Memory B cell (primary cell): ENCODE measurements at regions not wholly inside any gene's neighbourhood (a gene's known extent, or its start where the extent isn't known, plus 50 kb on each side); places are given as distances from the start of the nearest gene placed in this dataset.
"Not testable (repeated sequence)": the region's sequence is repeated elsewhere in the genome, so short reads cannot be mapped to it uniquely, and the experiment has no call there.

Experiments used
- ATAC-seq: fragments of 150-1000 bp; cut with Tn5 transposase; 2 replicates; pipeline ENCODE4 v1.10.0; 2021; ENCODE audit warnings: low read depth, mild to moderate bottlenecking, moderate library complexity
- DNase-seq, 2 donors: peaks; one replicate each; pipeline ENCODE4 v3.0.0; 2022; ENCODE audit warnings: low spot score in 2 of 2
- H3K27ac Mint-ChIP-seq: one replicate; pipeline ENCODE4 v1.8.0; 2022; ENCODE audit warnings: mild to moderate bottlenecking, moderate library complexity, mixed read lengths
- H3K27me3 Mint-ChIP-seq: one replicate; pipeline ENCODE4 v1.8.0; 2022; ENCODE audit warnings: mixed read lengths
- H3K36me3 Mint-ChIP-seq: one replicate; pipeline ENCODE4 v1.8.0; 2022; ENCODE audit warnings: mild to moderate bottlenecking, mixed read lengths
- H3K4me1 Mint-ChIP-seq: one replicate; pipeline ENCODE4 v1.8.0; 2022; ENCODE audit warnings: mixed read lengths
- H3K4me3 Mint-ChIP-seq: one replicate; pipeline ENCODE4 v1.8.0; 2022; ENCODE audit warnings: mild to moderate bottlenecking, moderate library complexity, mixed read lengths
- H3K9me3 Mint-ChIP-seq: one replicate; pipeline ENCODE4 v1.8.0; 2022; ENCODE audit warnings: mixed read lengths

DNA sequence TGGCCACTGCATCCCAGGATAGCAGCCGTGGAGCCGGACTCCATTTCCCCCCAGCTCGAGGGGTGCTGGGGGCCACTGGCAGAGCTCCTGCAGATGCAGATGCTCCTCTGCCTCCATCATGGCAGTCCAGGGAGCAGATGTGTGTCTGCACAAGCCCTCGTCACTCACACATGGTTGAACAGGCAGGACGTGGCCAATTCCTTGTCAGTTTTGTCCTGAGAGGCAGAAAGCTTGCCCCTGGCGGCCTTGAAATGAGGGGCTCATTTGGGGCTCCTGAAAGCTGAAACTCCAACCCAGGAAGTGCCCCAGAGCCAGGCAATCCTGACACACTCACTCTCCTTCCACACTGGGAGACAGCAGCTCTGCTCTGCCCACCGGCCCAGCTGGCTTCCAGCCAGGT lies 100.9 kb upstream of the C14orf180 start:
- H3K27ac Mint-ChIP-seq = no peak overlapping the region
- peaks cover 1% of the 10 kb centered on the region for H3K36me3 Mint-ChIP-seq
- no peak overlapping the region for H3K4me3 Mint-ChIP-seq
- DNase-seq = no peak
- no peak for ATAC-seq
- H3K27me3 Mint-ChIP-seq = no peaks in the 10 kb centered on the region
- peaks cover 12% of the 10 kb centered on the region for H3K9me3 Mint-ChIP-seq
- H3K4me1 Mint-ChIP-seq = no peaks in the 10 kb centered on the region

DNA sequence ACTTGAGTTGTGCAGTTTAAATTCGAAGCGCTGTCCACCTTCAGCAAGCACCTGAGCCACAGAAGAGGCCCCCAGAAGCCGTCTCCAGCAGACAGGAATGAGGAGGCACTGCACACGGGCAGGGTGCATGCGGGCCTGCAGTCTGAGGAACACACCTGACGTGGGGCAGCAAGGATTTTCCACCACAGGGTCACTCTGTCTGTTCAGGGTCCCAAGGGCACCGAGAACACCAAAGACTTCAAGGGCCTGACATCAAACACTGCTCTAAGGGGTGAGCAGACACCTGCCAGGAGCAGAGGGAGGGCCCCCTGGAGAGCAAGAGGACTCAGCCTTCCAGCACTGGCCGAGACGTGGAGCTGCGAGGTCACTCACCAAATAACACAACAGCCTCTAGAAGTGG lies 99.7 kb upstream of the C14orf180 start:
- Mint-ChIP-seq H3K27ac (no peak overlapping the region), H3K27me3 (no peaks in the 10 kb centered on the region)

GRCh38 chr14:104481323-104481722 lies 98.2 kb upstream of the C14orf180 start:
- Mint-ChIP-seq H3K27ac (no peak overlapping the region), H3K27me3 (peaks cover 3% of the 10 kb centered on the region), H3K4me3 (no peak overlapping the region), H3K9me3 (peaks cover 14% of the 10 kb centered on the region), H3K4me1 (no peaks in the 10 kb centered on the region), H3K36me3 (peaks cover 3% of the 10 kb centered on the region)
- ATAC-seq (no peak), DNase-seq (no peak)

More for the DNA sequence above, 99.7 kb upstream of the C14orf180 start:
- ATAC-seq (no peak), DNase-seq (no peak)
- Mint-ChIP-seq H3K36me3 (peaks cover 3% of the 10 kb centered on the region), H3K4me3 (no peak overlapping the region), H3K9me3 (peaks cover 14% of the 10 kb centered on the region), H3K4me1 (no peaks in the 10 kb centered on the region)

GRCh38 chr14:104482017-104482416 lies 97.5 kb upstream of the C14orf180 start:
- not testable (repeated sequence) for ATAC-seq, DNase-seq, H3K36me3 Mint-ChIP-seq, H3K27ac Mint-ChIP-seq, H3K4me1 Mint-ChIP-seq, H3K4me3 Mint-ChIP-seq, H3K27me3 Mint-ChIP-seq
- peaks cover 14% of the 10 kb centered on the region for H3K9me3 Mint-ChIP-seq

DNA sequence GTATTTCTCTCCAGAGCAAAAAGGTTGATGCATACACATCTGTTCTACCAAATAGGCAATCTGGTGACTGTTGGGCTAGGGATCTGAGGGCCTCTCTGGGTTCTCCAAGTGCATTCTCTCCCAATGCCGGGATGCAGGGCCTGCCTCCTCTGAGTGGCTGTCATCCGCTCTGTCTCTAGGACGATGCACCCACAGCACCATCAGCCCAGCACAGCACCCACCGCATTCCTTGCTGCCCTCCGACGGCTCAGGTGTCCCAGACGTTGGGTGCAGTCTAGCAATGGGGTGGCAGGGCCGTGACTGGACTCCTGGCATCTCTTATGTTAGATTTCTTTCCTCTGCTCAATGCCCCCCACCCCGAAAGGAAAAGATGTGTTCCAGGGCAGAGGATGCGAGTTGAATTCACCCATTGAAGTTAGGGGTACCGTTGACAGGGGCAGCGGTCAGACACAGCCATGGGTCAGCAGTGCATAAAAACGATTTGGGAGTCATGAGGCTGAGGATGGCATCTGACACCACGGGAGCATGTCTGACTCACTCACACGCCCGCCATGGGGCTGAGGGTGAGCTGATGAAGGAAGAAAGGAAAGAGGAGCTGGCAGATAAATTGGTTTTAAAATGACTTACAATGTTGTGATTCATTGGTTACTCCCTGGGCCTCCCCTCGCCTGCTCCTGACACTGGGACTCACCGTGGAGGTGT lies 93.2 kb upstream of the C14orf180 start:
- DNase-seq (peak in 1 of 2 donors; percentile 7), ATAC-seq (no peak)
- peaks cover 13% of the 10 kb centered on the region for H3K27me3 Mint-ChIP-seq
- no peaks in the 10 kb centered on the region for H3K4me1 Mint-ChIP-seq
- H3K27ac Mint-ChIP-seq = no peak overlapping the region
- H3K4me3 Mint-ChIP-seq = no peak overlapping the region
- peaks cover 5% of the 10 kb centered on the region for H3K36me3 Mint-ChIP-seq
- H3K9me3 Mint-ChIP-seq = peaks cover 13% of the 10 kb centered on the region

DNA sequence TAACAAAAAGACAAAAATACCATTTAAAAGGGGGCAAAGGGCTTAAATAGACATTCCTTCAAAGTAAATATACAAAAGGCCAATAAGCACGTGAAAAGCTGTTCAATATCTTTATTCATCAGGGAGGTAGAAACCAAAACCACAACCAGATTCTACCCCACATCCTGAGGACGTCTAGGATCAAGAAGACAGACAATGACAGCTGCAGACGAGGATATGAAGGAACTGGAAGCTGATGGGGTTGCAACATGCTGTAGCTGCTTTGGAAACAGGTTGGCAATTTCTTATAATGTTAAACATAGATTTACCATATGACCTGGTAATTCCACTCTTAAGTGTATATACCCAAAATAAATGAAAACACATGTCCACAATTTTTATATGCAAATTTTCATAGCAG lies 85.1 kb upstream of the C14orf180 start:
- H3K4me1 Mint-ChIP-seq = no peaks in the 10 kb centered on the region
- H3K9me3 Mint-ChIP-seq = peaks cover 11% of the 10 kb centered on the region
- peaks cover 1% of the 10 kb centered on the region for H3K27me3 Mint-ChIP-seq
- DNase-seq (no peak), ATAC-seq (no peak)
- H3K36me3 Mint-ChIP-seq = peaks cover 1% of the 10 kb centered on the region
- no peak overlapping the region for H3K27ac Mint-ChIP-seq
- H3K4me3 Mint-ChIP-seq = no peak overlapping the region

DNA sequence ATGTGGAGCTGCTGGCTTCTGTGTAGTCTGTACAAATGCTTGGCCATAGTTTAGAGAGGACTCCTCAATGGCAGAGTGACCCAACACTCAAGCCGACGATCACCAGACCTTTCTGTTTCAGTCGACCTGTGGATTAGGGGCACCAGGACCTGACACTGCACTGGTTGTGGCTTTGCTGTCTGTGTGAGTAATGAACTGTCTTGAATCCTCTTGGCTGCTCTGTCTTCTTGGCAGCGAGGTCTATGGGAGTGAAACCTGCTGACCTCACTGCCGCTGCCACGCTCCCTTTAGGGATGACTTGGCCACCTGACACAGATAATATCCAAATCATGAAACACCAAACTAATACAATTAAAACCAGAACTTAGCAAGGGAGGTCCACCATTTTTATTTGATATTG lies 83.5 kb upstream of the C14orf180 start:
- DNase-seq (no peak), ATAC-seq (no peak)
- H3K36me3 Mint-ChIP-seq = peaks cover 1% of the 10 kb centered on the region
- H3K27me3 Mint-ChIP-seq = peaks cover 1% of the 10 kb centered on the region
- peaks cover 11% of the 10 kb centered on the region for H3K9me3 Mint-ChIP-seq
- no peak overlapping the region for H3K27ac Mint-ChIP-seq
- no peak overlapping the region for H3K4me3 Mint-ChIP-seq
- H3K4me1 Mint-ChIP-seq = no peaks in the 10 kb centered on the region

- ATAC-seq (no peak), DNase-seq (no peak)
- H3K27ac Mint-ChIP-seq = no peak overlapping the region
- no peak overlapping the region for H3K4me3 Mint-ChIP-seq
- H3K4me1 Mint-ChIP-seq = no peaks in the 10 kb centered on the region
- H3K9me3 Mint-ChIP-seq = peaks cover 15% of the 10 kb centered on the region
- peaks cover 1% of the 10 kb centered on the region for H3K36me3 Mint-ChIP-seq
- H3K27me3 Mint-ChIP-seq = peaks cover 3% of the 10 kb centered on the region
These were observed 79.5 kb upstream of the C14orf180 start for GRCh38 chr14:104499784-104500760.

- peaks cover 11% of the 10 kb centered on the region for H3K9me3 Mint-ChIP-seq
- ATAC-seq (no peak), DNase-seq (no peak)
- peaks cover 1% of the 10 kb centered on the region for H3K36me3 Mint-ChIP-seq
- H3K4me3 Mint-ChIP-seq = no peak overlapping the region
- peaks cover 7% of the 10 kb centered on the region for H3K27me3 Mint-ChIP-seq
- no peak overlapping the region for H3K27ac Mint-ChIP-seq
- no peaks in the 10 kb centered on the region for H3K4me1 Mint-ChIP-seq
These were observed 77.5 kb upstream of the C14orf180 start for GRCh38 chr14:104502060-104502459.

DNA sequence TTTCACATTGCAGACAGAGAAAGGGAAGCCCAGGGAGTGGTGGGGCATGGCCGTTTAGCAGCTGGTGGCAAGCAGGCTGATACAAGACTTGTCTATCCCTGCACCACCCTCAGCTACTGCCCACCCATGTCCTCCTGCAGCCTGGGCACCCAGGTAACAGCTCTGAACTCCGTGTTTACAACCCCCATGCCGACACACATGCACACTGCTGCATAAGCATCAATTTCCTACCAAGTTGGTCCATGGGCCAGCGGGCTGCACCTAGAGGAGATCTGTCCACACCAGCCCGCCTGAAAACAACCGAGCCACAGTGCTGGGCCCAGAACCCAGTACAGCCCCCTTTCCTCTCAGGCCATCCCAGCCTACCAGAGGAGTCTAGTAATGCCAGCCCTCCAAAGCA lies 75.9 kb upstream of the C14orf180 start:
- Mint-ChIP-seq H3K27me3 (peaks cover 12% of the 10 kb centered on the region), H3K4me3 (no peak overlapping the region), H3K9me3 (peaks cover 9% of the 10 kb centered on the region), H3K36me3 (no peaks in the 10 kb centered on the region), H3K27ac (no peak overlapping the region), H3K4me1 (no peaks in the 10 kb centered on the region)
- DNase-seq = no peak
- no peak for ATAC-seq

DNA sequence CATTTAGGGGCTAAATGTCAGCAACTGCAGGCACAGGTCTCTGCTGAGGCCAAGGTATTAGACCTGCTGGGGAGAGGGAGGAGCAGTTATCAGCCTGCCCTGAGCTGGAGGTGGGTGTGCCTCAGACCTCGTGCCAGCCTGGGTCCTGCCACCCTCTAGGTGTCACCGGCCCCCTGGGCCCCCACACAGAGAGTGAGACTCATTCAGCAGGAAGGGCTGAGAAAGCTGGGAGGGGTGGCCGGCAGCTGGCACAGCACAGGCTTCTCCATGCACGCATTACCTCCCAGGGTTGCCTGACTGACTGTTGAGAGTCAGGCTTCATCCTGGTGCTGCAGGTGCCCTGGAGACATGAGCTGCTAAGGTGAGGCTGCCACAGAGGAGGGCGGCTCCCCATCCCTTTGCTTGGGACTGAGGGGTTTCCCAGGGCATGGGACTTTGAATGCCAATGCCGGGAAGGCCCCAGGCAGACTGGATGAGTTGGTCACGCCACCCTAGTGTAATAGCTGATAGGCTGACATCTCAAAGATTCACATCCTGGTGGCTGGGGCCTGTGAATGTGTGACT lies 75.3 kb upstream of the C14orf180 start:
- Mint-ChIP-seq H3K9me3 (peaks cover 9% of the 10 kb centered on the region), H3K27me3 (peaks cover 12% of the 10 kb centered on the region), H3K36me3 (no peaks in the 10 kb centered on the region), H3K4me1 (no peaks in the 10 kb centered on the region), H3K27ac (no peak overlapping the region), H3K4me3 (no peak overlapping the region)
- DNase-seq (no peak), ATAC-seq (no peak)

DNA sequence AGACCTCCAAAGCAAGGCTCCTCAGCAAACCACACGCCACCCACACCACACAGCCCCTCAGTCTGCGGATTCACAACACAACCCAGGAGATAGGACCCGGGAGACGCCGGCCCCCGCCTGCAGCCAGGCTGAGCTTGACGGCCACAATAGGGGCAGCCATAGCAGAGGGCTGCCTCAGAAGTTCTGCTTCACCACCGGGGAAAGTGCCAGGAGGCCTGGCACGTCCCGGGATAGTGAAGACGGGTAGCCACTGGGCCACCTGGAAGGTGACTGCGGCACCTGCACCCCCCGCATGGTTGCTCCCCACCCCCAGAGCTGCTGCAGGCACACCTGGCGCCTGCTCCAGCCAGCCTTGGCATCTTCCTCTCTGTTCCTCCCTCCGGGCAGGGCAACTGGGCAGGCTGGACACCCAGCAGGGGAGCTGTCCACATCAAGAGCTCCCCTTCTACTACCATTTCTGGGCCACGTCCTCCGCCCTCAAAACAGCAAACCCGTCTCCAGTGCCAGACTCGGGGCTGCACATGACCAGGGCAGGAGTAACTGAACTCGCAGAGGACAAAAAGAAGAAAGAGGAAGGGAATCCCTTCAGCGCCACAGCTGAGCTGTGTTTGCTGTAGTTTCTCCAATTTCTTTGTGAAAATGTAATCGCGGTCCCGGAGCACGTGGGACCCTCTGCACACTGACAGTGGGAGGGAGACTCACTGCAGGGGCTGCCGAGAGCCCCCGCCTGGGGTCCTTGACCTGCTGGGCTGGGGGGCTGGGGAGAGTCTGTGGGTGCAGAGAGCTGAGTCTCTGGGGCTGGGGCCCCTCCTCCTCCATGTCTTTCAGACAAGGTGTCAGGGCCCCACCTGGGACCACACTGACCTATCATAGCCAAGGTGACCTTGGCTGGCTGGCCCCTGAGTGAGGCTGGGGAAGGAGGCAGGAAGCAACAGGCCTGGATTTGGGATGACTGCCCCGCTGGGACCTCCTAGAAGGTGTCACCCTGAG lies 74.2 kb upstream of the C14orf180 start:
- no peak overlapping the region for H3K4me3 Mint-ChIP-seq
- no peak for ATAC-seq
- H3K27ac Mint-ChIP-seq = no peak overlapping the region
- H3K4me1 Mint-ChIP-seq = no peaks in the 10 kb centered on the region
- DNase-seq = no peak
- peaks cover 9% of the 10 kb centered on the region for H3K9me3 Mint-ChIP-seq
- no peaks in the 10 kb centered on the region for H3K36me3 Mint-ChIP-seq
- H3K27me3 Mint-ChIP-seq = peaks cover 12% of the 10 kb centered on the region

DNA sequence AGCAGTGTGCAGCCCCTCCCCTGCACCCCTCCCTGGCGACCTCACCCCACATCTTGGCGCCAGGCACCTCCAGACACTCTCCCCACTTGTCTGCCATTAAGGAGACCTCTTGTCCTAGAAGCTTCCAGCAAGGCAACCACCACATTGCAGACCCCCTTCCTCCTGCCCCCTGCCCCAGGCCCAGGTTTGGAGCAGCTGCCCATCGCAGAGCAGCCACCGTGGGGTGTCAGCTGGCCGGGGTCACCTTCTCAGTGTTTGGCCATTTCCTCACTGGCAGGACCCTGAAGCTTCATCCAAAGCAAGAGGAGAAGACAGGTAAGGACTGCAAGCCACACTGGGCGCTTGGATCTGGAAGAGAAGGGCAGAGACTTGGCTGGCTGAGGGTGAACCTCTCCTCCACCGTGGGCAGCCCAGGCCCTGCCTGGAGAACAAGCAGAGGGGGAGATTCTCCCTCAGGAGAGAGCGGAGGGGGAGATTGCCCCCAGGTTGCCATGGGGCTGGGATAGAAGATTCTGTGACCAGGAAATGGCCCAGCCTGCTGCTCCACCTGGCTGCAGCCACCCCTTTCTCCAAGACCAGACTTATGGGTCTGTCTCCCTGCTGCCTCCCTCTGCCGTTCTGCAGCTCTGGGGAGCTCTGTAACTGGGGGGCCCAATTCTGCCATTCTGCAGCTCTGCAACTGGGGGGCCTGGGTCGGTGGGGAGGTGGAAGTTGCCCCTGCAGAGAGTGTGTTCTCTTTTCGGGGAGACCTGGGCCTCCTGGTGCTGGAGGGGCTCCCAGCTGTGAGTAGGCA lies 72.9 kb upstream of the C14orf180 start:
- Mint-ChIP-seq H3K4me3 (no peak overlapping the region), H3K9me3 (peaks cover 9% of the 10 kb centered on the region), H3K4me1 (no peaks in the 10 kb centered on the region), H3K36me3 (no peaks in the 10 kb centered on the region), H3K27me3 (peaks cover 12% of the 10 kb centered on the region), H3K27ac (no peak overlapping the region)
- no peak for DNase-seq
- no peak for ATAC-seq
